NCI-H446 treated with DMSO at 0.1 percent for 48 hours (cell line): ENCODE measurements at regions not wholly inside any gene's neighbourhood (a gene's known extent, or its start where the extent isn't known, plus 50 kb on each side); places are given as distances from the start of the nearest gene placed in this dataset.
"Not testable (repeated sequence)": the region's sequence is repeated elsewhere in the genome, so short reads cannot be mapped to it uniquely, and the experiment has no call there.

Experiments
- DNase-seq: peaks from one replicate; lab custom pipeline; 2025; lab: John Stamatoyannopoulos, UW

DNA sequence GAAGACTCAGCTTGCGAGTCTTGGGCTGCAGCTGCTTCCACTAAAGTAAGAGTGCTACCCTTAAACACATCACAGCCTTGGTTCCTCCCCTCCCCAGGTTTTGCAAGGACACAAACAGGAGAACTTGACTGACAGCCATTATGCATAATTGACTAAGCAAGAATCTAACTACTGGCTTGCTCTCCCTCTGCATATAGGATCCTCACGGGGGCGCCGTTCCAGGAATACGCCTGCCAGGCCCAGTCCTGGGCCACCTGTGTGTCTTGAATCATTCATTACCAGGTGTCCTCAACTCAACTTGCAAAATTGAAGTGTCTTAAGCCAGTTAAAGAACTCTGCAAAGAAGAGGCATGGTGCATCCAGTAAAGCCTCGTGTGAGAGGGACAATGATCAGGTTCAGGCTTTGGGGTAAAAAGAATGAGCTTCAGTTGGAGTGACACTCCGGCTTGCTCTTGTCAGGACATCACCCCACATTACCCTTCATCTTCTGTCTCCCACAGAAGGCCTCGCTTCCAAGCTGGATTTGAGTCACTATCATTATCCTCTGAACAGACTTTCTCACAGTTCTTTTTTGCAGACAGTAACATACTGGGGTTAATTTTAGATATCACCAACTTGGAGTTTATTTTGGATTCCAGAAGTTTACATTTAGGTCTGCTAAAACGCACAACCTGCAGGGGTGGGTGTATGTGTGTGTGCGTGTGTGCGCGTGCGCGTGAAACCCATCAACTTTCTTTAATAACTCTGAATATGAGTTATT lies 273.5 kb upstream of the HS3ST1 start:
- no peak for DNase-seq

DNA sequence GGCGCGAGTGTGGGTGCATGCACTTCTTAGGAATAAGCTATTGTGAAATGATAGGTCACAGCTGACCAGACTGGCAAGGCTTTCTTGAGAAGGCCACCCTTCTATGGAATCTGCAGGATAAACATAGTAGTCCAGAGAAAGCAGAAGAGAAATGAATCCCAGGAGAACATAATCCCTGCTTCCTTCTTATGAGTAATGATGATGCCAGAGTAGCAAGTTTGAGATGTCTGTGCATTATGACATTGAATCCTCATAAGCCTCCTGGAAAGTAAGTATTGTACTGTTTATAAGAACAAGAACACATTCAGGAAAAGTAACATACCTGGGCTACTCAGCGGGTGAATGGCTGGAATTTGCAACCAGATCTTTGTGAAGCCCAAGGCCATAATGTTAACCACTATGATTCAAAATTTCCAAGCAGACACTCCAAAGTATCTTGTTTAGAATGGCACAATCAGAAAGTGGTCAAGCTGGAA lies 272.1 kb upstream of the HS3ST1 start:
- DNase-seq: no peak

DNA sequence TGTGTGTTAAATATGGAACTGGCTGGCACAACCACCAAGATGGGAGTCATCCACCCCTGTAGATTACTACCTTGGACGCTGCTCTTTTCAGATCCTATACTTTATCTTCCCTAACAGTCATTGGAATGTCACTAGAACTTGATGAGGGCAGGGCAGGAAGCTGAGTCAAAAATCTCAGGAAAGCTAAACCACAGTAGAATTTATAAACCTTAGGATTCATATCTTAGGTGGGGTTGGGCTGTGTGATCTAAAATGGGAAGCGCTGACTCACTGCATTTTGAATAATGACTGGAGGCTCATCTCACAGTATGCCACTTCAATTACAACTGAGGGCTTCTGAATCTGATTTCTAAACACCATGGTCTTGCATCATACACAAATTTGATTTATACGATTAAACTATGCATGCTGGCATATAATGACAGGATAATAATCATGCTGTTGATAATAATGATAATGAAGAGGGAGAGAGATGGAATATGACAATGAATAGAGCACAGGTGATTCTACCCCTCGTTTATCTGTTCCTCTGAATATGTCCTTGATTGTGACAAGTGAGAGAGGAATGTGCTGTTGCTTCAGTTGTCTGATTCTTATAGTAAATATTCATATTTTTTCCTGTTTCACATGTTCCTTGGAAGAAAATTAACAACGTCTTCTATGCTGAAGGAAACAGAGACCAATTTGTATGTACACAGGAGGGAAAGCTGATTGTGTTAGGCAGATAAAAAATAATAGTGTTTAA lies 270.3 kb upstream of the HS3ST1 start:
- no peak for DNase-seq

DNA sequence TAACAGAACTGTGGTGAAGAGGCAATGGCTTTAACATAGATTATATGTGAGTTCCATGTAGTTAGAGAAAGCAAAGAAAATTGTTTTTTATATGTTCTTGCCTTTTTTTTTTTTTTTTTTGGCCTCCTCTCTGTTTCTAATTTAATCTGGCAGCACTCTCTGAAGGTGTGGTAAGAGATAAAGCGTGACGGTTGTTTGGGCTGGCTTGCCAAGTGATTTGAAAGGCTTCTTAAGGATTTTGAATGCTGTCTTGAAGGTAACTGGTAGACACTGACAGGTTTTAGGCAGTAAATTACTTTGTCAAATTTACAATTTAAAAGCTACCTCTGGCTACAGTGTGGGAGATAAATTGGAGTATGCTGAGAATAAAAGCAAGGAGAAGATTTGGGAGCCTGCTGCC lies 269.3 kb upstream of the HS3ST1 start:
- DNase-seq: no peak

DNA sequence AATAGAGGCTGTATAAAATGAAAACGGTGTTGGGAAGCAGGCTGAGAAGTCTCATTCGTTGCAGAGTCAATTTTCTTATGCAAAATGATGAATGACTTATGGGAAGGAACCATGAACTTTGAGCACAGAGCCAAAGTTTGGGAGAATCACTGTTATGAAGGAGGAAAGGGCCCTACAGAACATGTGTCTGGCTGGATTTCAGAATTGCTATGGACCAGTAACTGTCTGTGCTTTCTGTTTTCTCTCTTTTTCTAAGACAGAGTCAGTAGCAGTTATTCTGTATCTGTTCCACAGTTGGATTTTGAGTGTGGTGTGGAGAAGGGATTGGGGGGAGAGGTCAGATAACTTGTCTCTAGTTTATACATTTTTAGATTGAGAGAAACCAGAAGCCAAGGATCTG lies 265.0 kb upstream of the HS3ST1 start:
- no peak for DNase-seq

DNA sequence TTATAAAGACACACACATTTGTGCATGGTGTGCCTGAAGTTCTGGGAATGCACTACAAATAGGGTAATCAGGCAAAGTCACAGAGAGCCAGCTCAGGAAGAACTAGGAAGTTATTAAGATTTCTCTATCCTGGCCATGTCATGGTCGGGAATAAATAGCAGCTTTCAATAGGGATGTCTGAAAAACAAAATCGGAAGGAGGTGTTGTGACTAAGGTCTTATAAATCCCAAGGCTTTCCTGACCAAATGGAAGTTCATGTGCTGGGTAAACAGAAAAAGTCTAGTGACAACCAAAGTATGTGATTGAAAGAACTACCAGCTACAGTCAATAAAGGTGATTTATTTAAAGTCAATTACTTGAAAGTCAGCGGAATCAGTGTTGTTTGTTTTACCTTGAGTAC lies 262.5 kb upstream of the HS3ST1 start:
- no peak for DNase-seq

DNA sequence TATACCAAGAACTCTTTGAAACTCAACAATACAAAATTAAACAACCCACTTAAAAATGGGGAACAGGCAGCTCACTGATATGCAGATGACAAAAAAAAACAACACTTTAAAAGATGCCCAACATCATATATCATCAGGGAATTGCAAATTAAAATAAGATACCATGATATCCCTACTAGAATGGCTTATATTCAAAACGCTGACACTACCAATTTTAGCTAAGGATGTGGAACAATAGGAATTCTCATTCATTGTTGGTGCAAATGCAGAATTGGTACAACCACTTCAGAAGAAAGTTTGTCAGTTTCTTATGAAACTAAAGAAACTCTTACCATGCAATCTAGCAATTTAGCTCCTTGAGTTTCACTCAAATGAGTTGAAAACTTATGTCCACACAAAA lies 259.0 kb upstream of the HS3ST1 start:
- no peak for DNase-seq

DNA sequence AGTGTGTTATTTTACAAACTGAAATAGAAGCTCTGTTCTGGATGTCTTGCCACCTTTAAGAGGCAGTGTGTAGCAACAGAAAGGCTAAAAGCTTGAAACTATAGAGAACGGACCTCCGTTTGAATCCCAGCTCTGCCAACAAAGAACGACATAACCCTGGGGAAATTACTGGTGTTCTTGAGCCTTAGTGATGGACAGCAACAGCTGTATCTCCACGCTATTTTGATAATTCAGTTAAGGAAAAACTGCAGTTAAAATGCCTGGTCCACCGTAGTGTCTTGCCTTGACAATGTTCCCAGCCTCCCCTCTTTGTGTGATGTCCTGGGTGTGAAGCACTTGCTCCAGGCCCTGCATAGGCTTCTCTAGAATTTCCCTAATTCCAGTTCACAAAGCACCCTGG lies 256.8 kb upstream of the HS3ST1 start:
- DNase-seq: no peak

DNA sequence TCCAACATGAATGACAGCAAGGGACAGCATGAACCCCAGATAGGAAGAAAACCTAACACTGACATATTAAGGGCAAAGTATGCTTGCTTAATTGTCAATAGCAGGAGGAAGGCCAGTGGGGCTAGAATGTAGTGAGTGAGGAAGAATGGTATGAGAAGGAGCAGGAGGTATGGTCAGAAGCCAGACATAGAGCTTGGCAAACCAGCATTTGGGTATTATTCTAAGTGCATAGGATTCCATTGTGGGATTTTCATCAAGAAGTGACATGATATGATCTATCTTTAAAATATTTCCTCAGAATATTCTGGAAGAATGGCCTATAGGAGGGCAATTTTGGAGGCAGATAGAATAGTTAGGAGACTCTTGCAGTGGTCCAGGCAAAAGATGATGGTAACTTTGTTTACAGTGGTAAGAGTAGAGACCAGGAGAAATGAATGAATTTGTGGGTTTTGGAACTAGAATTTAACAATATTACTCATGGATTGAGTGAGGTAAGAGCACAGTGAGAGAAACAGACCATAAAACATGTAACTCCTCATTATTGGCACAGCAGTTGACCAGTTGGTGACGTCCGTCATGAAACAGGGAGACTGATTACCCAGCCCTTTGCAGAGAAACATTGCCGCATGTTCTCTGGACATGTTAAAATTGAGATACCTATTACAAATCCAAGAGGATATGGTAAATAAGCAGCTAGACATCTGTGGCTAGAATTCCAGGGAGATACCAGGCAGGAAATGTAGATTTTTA lies 246.5 kb upstream of the HS3ST1 start:
- DNase-seq: no peak

DNA sequence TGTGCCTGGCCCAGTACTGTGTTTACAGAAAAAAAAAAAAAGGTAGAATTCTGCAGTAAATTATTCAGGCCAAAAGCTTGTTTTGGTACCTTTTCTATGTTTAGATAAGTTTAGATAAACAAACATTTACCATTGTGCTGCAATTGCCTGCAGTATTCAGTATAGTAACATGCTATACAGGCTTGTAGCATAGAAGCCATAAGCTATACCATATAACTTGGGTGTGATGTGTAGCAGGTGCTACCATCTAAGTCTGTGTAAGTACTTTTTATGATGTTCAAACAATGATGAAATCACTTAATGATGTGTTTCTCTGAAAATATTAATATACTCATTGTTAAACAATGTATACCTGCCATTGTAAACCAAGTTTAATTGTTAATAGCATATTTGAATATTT lies 241.6 kb upstream of the HS3ST1 start:
- DNase-seq: no peak

DNA sequence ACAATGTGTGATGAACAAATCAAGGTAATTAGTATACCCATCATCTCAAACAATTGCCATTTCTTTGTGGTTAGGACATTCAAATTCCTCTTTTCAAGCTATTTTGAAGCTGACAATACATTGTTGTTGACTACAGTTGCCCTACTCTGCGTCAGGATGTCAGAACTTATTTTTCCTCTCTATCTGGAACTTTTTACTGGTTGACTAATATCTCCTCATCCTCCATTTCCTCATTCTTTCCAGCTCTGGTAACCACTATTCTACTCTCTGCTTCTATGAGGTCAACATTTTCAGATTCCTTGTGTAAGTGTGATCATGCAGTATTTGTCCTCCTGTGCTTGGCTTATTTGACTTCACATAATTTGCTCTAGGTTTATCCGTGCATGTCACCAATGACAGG lies 240.5 kb upstream of the HS3ST1 start:
- DNase-seq: no peak

DNA sequence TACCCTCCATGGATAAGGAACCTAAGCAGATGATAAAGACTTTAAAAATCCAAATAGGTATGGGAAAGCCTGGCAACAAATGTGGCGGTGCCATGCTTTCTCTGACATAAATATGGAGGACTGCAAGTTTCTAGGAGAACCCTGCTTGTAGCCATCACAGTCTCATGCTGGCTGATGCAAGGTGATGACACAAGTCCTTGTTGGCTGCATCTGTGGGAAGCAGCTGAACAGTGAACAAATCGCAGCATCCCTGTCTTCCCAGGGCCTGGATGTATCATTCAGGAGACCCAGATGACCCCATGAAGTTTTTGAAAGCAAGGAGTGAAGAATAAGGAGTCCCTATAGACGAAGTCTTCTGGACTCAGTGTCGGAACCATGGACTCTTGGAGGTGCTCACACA lies 234.4 kb upstream of the HS3ST1 start:
- DNase-seq: no peak

DNA sequence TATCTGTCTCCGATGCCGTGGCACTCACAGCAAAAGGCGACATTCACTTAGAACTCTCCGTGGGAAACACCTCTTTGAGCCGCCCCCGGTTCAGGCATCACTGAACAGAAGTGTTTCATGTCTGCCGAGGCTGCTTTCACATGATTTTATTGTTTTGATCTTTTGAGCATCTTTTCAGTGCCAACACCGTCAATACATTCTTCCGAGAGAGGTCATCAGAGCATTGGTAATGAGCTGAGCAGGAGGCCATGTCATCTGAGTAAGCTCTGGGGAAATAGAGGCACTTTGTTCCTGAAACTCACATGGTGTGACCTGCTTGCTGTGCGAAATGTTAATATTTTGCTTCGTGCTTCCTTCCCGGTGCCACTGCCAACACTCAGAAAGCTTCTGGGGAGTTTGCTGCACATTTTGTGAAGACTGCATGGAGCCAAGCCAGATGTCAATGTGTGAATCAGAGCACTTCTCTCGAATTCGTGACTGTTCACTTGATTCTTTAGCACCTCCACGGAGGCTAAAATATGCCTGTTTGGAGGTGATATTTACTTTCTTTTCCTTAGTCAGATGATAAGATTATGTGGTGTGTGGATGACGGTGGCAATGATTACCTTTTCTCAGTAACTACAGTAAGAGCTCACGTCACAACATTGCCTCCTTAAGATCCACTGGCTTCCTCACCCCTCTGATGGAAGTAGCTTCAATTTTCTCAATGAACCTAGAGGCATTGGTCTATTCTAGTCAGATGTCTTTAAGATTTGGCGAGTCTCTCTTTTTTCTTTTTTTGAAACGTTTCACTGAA lies 222.3 kb upstream of the HS3ST1 start:
- DNase-seq: no peak

DNA sequence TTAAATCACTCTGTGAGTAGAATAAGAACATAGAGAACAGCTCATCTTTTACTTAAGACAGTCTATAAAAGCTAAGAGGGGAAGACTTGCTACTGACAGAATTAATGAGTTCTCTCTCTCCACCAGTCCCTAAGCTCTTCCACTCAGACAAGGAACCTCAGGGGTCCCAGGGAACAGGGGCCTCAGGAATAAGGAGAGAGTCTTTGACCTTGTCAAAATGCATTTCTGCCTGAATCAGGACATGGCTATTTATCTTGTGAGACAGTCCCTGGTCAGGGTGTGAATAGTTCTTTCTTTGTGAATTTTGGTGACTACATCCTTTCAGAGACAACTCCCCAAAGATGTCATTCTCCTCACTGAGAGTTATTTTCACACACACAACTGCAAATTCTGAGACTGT lies 218.7 kb upstream of the HS3ST1 start:
- no peak for DNase-seq

DNA sequence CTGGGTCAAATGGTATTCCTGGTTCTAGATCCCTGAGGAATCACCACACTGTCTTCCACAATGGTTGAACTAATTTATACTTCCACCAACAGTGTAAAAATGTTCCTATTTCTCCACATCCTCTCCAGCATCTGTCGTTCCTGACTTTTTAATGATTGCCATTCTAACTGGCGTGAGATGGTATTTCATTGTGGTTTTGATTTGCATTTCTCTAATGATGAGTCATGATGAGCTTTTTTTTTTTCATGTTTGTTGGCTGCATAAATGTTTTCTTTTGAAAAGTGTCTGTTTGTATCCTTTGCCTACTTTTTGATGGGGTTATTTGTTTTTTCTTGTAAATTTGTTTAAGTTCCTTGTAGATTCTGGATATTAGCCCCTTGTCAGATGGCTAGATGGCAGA lies 214.4 kb upstream of the HS3ST1 start:
- DNase-seq: not testable (repeated sequence)

DNA sequence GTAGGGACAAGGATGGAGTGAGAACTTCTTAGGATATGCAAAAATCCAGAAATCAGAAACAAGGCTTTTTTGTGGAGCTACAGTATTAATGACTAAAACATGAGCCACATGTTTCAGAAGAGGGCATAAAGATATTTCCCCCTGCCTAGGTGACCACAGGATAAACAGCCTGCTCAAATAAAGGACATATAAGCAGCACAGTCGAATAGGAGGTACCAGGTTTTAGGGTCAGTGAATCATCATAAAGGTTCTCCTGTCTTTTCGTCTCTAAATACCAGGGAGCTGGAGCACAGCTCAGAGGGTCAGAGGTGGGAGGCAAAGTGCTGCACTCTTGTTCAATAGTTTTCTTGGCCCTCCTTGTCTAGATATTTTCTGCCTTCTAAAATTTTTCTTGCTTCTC lies 211.9 kb upstream of the HS3ST1 start:
- DNase-seq: no peak

DNA sequence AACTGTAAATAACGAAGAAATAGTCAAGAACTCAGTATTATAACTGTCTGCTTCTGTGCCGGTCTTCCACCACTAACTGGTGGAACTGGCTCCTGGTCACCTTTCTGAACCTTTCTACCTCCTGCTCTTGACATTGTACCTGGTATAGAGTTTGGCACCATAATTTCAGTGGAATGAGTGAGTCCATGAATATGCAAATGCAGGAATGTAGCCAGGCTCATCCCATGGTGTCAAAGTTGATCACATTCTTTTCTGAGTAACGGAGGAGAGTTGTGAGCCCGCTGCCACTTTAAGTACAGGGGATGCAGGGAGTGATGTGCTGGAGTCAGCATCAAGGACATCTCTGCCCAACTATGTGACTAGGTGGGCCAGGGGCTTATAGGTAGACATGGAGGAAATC lies 207.9 kb upstream of the HS3ST1 start:
- no peak for DNase-seq

DNA sequence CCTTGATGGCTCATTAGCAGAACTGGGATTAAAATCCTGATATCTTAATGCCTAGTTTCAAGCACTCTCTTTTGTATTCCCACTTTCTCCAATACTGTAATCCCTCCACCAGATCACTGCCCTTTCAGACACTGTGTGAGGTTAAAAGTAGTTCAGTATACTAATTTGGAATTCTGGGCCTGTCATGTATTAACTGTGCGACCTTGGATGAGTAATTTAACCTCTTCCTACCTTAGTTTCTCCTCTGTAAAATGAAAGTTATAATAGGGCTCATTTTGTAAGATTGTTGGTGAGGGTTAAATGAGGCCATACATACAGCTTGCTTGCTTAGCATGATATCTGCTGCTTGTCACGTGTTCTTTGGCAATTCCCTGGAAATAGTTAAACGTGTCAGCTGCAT lies 207.3 kb upstream of the HS3ST1 start:
- DNase-seq: no peak

DNA sequence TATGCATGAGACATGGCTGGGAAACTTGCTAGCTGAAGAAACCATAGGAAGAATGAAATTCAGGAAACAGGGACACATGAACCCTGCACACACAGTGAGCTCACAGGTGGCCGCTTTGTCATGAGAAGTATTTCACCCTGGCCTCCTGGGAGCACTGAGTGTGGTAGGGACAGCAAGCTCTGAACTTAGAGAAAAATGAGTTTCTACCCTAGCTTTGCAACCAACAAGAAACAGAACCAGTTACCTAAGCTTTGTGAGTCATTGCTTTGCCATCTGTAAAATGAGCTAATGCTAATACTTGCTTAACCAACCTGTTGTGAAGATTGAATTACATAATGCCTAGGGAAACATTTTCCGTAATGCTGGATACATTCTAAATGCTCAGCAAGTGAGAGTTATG lies 206.6 kb upstream of the HS3ST1 start:
- DNase-seq: no peak

DNA sequence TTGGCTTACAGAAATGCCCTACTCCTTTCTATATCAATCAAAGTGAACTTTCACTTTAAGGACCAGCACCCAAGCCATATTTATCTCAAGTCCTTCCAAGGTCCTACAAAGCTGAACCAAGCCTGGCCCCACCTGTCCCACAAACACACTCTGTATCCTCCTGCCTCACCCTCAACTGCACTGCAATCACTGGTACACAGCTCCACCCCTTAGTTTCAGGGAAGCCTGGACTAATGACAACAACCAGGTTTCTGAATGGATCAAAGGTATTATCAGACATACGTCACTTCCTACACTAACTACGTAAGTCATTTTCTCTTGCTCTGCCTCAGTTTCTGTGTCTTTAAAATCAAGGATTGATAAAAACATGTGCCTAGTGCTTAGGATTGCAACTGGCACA lies 205.6 kb upstream of the HS3ST1 start:
- DNase-seq: no peak

DNA sequence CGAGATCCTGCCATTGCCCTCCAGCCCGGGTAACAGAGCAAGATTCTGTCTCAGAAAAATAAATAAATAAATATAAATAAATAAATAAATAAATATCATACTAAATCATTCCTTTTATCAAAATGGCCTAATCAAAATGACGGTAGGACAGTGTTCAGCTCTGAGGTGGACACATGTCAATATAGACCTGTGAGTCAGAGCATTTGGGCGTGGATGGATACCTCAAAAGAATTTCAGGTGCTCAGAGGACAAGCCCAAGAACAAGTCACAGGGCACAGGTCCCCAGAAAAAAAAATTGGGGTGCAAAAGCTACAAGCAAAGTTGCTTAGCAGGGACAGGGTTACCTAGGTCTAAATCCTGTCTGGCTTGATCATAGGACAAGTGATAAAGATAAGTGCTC lies 204.7 kb upstream of the HS3ST1 start:
- no peak for DNase-seq

DNA sequence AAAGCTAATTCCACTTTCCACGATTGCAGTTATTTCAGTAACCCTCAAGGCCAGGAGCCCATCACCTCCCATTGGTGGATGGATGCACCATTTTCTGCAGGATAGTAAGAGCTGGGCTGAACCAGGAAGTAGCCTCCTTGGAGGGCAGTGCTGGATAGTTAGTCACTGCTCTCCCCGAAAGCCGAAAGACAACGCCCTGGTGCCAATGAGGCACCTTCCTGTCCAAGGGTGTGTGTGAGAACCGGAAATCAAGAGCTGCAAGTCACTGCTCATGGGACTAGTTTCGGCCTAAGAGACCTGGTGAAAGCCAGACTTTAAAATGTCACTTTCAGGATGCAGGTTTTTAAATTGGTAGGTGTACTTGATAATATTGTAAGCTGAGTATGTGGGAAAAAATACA lies 203.8 kb upstream of the HS3ST1 start:
- no peak for DNase-seq
